ENCODE measurements at regions not wholly inside any gene's neighbourhood (a gene's known extent, or its start where the extent isn't known, plus 50 kb on each side); places are given as distances from the start of the nearest gene placed in this dataset.

- Histone ChIP-seq H3K79me1 (ENCODE audit: low read depth, low read length) (no peaks in the 10 kb centered on the region), H3K4me1 (replicated peaks in 1 of 4; ENCODE audit: control insufficient read depth in 3 of 4, insufficient read depth in 4 of 4, low read length in 3 of 4) (peaks cover 0 to 4% (median 2%) of the 10 kb centered on the region in 4 experiments; a peak in 3 of 7 replicates), H3K4me3 (ENCODE audit: extremely low read depth in 1 of 4, insufficient read depth in 2 of 4, low read depth in 3 of 4, low read length in 4 of 4) (no peak overlapping the region), H3K36me3 (ENCODE audit: control insufficient read depth in 2 of 4, insufficient read depth in 4 of 4, low read length in 3 of 4) (no peaks in the 10 kb centered on the region), H3K79me2 (ENCODE audit: control insufficient read depth in 1 of 2, insufficient read depth in 2 of 2, low read length in 2 of 2) (no peaks in the 10 kb centered on the region), H3K9ac (replicated peaks in 1 of 4; ENCODE audit: extremely low read depth in 1 of 4, low read depth in 3 of 4, low read length in 3 of 4) (no peak overlapping the region), H4K5ac (ENCODE audit: insufficient read length, low read depth, low read length) (no peak overlapping the region), H3K4ac (replicated peaks; ENCODE audit: insufficient read length, low read depth, low read length) (no peak overlapping the region), H3K27me3 (replicated peaks in 1 of 4; ENCODE audit: control insufficient read depth in 3 of 4, extremely low read depth in 1 of 4, insufficient read depth in 3 of 4, low read length in 3 of 4) (no peaks in the 10 kb centered on the region), H2BK20ac (ENCODE audit: low read length) (no peak overlapping the region), H2AK5ac (ENCODE audit: low read depth, low read length) (no peak overlapping the region), H3K56ac (replicated peaks; ENCODE audit: insufficient read length, low read depth, low read length) (no peak overlapping the region), H4K91ac (replicated peaks; ENCODE audit: insufficient read length, low read length) (no peak overlapping the region), H3K27ac (ENCODE audit: low read depth, low read length) (no peak overlapping the region), H4K8ac (ENCODE audit: extremely low read depth, insufficient read depth, low read length) (no peak overlapping the region), H3K23ac (ENCODE audit: insufficient read length) (no peak overlapping the region), H2BK12ac (ENCODE audit: low read depth, low read length) (no peak overlapping the region), H3K23me2 (ENCODE audit: low read depth, low read length) (no peaks in the 10 kb centered on the region), H4K20me1 (replicated peaks in 1 of 2; ENCODE audit: control insufficient read depth in 1 of 2, insufficient read depth in 2 of 2, low read length in 2 of 2) (no peaks in the 10 kb centered on the region), H2BK5ac (ENCODE audit: low read depth, low read length) (no peak overlapping the region), H3K9me3 (ENCODE audit: insufficient read depth in 2 of 2, low read depth in 1 of 2, low read length in 1 of 2) (no peaks in the 10 kb centered on the region), H2BK120ac (replicated peaks; ENCODE audit: low read depth, low read length) (no peak overlapping the region), H2BK15ac (ENCODE audit: low read length) (no peak overlapping the region), H3K14ac (ENCODE audit: insufficient read length) (no peak overlapping the region), H3K4me2 (ENCODE audit: insufficient read depth in 1 of 2, low read depth in 2 of 2, low read length in 2 of 2) (no peak overlapping the region), H2AFZ (ENCODE audit: low read length) (no peak overlapping the region), H3K18ac (ENCODE audit: extremely low read depth, low read length) (no peak overlapping the region)
- ChIA-PET CTCF (ENCODE audit: partially characterized antibody) (no interaction called here), POLR2A (ENCODE audit: partially characterized antibody) (no interaction called here)
- 82% methylated on average over 3 of the region's 3 CpGs; no CpG with 5 or more reads in 1 of the 2 experiments for WGBS, 2 experiments (ENCODE audit: extremely low coverage in 1 of 2, insufficient coverage in 1 of 2, insufficient read length in 1 of 2, insufficient replicate concordance in 2 of 2, low coverage in 1 of 2, low lambda C conversion rate in 2 of 2, missing lambda C conversion rate in 1 of 2)
- no peak for DNase-seq (ENCODE audit: low read depth in 1 of 2, low spot score in 2 of 2)
- no peak for FAIRE-seq
- TF ChIP-seq KDM5A (IDR thresholded peaks at IDR 0.05; ENCODE audit: low read length): no peak
- no peak for TF ChIP-seq RFX5 (IDR thresholded peaks at IDR 0.05; ENCODE audit: borderline replicate concordance, low read depth, low read length)
- no peak for TF ChIP-seq NRF1 (IDR thresholded peaks at IDR 0.05; ENCODE audit: low read depth, low read length)
- no peak for TF ChIP-seq NANOG (IDR thresholded peaks at IDR 0.05; ENCODE audit: insufficient read depth, low read depth, low read length, poor library complexity, severe bottlenecking)
- TF ChIP-seq HDAC6 (IDR thresholded peaks at IDR 0.05; ENCODE audit: low read depth, low read length): no peak
- TF ChIP-seq RAD21 (IDR thresholded peaks at IDR 0.05 in 1 of 2, conservative IDR thresholded peaks at IDR 0.05 in 1 of 2; ENCODE audit: low read depth in 2 of 2, low read length in 2 of 2): no peak
- no peak for TF ChIP-seq RBBP5 (IDR thresholded peaks at IDR 0.05; ENCODE audit: borderline replicate concordance, low read depth, low read length)
- no peak for TF ChIP-seq TBP (IDR thresholded peaks at IDR 0.05; ENCODE audit: low read depth, low read length)
- no peak for TF ChIP-seq RXRA (IDR thresholded peaks at IDR 0.05; ENCODE audit: insufficient read depth, low read depth, low read length)
- no peak for TF ChIP-seq ASH2L (IDR thresholded peaks at IDR 0.05; ENCODE audit: low read length)
- no peak for TF ChIP-seq POLR2A (IDR thresholded peaks at IDR 0.05; ENCODE audit: control extremely low read depth in 1 of 2, low read depth in 2 of 2, low read length in 2 of 2)
- TF ChIP-seq CBX5 (IDR thresholded peaks at IDR 0.05; ENCODE audit: low read depth, low read length): no peak
- no peak for TF ChIP-seq CEBPB (IDR thresholded peaks at IDR 0.05; ENCODE audit: low read depth, low read length)
- no peak for TF ChIP-seq MAFK (IDR thresholded peaks at IDR 0.05; ENCODE audit: low read depth, low read length)
- no peak for TF ChIP-seq GTF2F1 (IDR thresholded peaks at IDR 0.05; ENCODE audit: borderline replicate concordance, low read depth, low read length)
- TF ChIP-seq TAF7 (optimal IDR thresholded peaks at IDR 0.05; ENCODE audit: borderline replicate concordance, low read depth, low read length): no peak
These were observed 106.8 kb upstream of the PLET1 start for GRCh38 chr11:112367461-112367860.

All from H1 (cell line).